Activated CD4-positive, alpha-beta T cell treated with anti-CD3 and anti-CD28 coated beads, Interleukin-2, amount 50 U/mL, for 4 hours (primary cell): ENCODE measurements at regions not wholly inside any gene's neighbourhood (a gene's known extent, or its start where the extent isn't known, plus 50 kb on each side); places are given as distances from the start of the nearest gene placed in this dataset.
"Not testable (repeated sequence)": the region's sequence is repeated elsewhere in the genome, so short reads cannot be mapped to it uniquely, and the experiment has no call there.

Source experiments
- DNase-seq, 2 experiments: peaks; one replicate each; pipeline ENCODE4 v3.0.0-alpha.2; 2020

GRCh38 chr14:44385296-44385695, 121.8 kb downstream of the FSCB start:
- DNase-seq: not testable (repeated sequence)

- not testable (repeated sequence) for DNase-seq
Measured at GRCh38 chr14:44384601-44385293, 122.3 kb downstream of the FSCB start.

DNA sequence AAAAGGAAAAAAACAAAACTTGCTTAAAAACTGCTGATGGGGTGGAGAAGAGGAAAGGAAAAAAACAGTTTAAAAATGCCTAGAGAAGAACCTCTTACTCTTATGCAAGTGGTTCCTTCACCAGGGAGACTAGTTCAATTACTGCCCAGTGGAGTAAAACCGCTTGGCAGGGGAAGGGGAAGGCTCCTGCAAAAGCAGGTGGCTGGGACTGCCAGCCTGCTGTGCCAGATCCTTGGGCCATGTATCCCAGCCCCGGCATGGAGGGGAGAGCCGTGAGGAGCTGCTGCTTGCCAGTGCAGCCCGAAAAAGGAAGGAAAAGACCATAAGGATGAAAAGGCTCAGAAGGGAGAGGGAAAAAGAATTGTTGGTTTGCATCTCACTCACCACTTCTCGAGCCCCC, 123.0 kb downstream of the FSCB start:
- no peak for DNase-seq

GRCh38 chr14:44383636-44384035, 123.4 kb downstream of the FSCB start:
- no peak for DNase-seq

DNA sequence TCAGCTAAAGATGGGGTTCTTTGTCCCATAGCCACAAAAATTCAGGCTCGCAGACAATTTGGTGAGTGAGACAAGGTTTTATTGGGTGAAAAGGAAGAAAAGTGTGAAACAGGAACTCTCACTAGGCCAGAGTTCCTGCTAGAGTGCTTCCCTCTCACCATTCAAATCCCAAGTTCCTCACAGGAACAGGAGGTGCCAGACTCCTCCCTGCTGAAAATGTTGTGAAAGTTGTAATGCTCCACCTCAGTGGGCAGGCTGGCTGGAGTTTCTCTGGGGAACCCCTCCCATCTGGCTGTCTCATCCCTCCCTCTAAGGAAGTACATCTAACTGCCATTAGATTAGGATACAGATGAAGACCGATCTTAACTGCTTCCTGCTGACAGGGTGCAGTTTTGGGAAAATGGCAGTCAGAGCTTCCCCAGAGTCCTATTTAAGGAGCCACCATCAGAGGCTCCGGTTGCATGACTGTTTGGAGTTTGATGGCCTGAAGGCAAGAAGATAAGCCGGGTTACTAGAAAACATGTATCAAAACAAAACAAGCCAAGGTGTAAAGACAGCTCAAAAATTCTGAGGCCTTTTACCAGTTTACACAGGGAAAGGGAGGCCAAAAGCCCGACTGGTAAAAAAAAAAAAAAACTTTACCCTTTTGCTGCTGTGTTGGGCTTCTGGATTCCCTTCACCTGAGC, 127.6 kb downstream of the FSCB start:
- no peak for DNase-seq

DNA sequence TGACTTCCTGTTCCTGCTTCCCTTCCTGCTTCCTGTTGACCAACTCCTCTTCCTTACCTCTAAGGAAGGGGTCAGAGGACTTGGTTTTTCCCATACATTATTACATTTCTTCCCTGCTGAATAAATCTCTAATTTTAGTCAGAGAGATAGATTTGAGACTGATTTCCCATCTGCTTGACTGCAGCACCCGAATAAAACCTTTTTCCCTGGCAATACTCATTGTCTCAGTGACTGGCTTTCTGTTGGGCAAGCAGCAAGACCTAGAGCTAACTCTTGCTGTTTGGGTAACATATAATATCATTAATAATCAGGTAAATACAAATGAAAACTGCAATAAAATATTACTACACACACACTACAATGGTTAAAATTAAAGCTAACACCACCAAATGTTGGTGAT, 132.2 kb downstream of the FSCB start:
- DNase-seq: no peak

DNA sequence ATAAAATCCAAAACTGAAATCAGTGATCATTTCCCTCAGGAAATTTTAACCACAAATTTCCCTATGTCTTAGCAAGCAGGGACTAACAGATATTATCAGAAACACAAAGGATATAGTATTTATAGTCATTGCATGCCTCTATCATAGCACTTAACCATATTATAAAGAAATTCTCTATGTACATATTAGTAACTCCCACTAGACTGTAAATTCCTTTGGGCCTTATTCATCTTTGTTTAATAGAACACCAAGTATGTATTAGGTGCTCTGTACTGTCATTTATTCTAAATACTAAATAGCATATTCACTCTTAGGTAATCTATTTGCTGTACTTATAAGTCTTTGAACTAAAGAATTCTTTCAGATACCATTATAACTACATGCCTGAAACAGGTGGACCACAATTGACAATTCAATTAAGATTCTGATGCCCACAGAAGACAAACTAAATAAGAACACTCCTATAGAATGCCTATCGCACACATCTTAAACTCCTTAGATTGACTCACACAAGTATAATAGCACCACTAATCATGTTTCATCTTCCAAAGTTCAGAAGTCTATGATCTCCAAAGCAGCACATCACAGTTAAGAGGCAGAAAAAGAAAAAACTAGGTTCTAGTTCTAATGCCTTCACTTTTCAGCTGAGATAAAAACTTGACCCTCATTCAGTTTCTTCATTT, 134.1 kb downstream of the FSCB start:
- no peak for DNase-seq

DNA sequence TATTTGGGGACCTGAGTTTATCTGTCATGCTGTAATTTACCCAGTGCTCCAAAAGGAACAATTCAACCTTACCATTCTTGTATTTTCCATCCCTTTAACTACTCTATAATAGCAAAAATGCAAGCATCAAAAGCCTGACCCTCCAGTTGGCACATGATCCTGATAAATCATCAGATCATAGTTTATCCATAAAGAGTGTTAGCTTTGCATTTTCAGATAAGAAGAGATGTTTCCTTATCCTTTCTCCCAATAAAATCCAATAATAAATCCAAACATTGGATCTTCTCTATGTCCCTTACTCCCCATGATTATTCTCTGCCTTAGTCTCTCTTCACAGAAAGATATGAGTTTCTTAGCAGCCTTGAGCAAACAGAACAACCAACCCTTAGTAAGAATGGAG, 134.9 kb downstream of the FSCB start:
- no peak for DNase-seq

DNA sequence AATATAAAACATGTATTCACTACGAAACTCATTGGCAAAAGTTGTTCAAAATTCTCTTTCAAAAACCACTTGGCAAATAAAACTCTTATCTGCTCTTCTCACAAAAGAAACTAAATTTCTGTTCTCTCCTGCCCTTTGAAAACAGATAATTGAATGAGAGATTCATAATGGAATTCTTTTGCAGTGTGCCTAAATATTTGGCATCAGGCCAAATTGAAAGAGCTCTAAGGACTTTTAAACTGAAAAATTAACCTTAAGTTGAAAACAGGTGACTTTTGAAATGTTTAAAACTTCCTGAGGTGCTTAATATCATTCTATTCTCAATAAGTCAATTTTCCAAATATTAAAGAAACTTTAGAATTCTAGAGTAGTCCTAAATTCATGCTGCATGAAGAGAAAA, 136.4 kb downstream of the FSCB start:
- DNase-seq: no peak

DNA sequence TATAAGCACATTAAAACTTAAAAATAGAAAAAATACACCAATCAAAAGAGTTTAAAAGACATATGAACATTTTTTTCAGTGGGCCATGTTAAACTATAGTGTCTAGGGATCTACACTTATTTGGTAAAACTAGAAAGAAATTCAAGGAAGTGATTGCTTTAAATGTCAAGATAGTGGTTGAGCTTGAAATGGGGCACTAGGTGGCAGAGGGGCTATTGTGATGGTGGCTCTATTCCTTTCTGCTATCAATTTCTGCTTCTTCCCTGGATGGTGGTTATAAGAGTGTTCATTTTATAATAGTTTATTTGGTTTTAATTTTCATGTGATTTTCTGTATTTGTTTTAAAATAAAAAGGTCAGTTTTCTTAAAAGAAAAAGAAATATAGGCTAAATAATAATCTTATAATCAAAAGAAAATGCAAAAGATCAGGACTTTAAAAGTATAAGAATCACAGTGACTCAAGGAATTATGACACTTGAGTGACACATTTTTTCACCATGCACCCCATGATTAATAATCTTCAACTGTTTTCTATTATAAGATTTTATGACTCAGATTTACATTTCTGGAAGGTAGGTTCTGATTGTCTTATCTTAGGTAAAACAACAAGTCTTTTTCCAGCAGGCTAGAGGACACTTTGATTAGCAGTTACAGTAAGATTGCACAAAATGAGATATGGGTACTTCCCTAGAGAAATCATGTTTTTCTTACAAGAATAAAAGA, 137.5 kb downstream of the FSCB start:
- no peak for DNase-seq

DNA sequence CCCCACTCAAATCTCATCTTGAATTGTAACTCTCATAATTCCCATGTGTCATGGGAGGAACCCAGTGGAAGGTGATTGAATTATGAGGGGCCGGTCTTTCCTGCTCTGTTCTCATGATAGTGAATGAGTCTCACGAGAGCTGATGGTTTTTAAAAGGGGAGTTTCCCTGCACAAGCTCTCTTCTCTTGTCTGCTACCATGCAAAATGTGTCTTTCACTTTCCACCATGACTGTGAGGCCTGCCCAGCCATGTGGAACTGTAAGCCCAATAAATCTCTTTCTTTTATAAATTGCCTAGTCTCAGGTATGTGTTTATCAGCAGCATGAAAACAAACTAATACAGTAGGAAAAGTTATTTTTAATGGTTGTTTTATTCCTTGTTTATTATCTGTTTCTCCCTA, 146.0 kb downstream of the FSCB start:
- no peak for DNase-seq

DNA sequence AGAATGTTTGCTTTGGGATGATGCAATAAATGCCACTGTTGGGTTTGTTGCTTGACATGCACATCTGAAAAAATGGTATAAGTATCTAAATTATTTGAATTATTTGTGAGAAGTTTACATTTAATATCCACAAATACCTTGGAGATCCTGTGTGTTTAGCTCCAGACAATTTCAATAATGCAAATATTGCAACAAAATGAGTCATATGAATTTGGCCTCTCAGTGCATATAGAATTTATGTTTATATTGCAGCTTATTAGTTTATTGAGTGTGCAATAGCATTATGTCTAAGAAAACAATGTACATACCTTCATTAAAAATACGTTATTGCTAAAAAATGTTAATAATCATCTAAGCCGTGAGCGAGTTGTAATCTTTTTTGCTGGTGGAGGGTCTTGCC, 153.3 kb downstream of the FSCB start:
- DNase-seq: no peak

DNA sequence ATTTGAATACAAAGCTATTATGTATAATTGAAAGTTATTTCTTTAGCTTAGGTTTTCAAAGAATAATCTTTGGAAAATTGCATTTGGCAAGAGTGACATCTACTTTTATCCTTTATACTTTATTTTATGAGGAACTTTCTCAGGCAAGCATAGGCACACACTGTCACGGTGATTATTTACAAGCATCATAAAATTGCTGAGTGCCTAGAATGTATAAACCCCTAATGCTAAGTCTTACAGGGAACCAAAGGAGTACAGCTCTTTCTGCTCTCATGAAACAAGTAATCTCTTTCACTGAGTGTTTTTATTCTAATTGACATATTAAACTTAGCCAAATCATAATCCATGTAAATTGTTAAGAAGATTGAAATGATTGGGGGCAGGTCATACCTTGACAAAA, 154.9 kb downstream of the FSCB start:
- DNase-seq: no peak

- no peak for DNase-seq
Measured at GRCh38 chr14:44347316-44347715, 159.8 kb downstream of the FSCB start.

GRCh38 chr14:44341116-44341515, 166.0 kb downstream of the FSCB start:
- no peak for DNase-seq

- no peak for DNase-seq
Measured at GRCh38 chr14:44339862-44340261, 167.2 kb downstream of the FSCB start.

- no peak for DNase-seq
Measured at GRCh38 chr14:44339231-44339630, 167.9 kb downstream of the FSCB start.

GRCh38 chr14:44317441-44317746, 189.7 kb downstream of the FSCB start:
- no peak for DNase-seq

- DNase-seq: no peak
Measured at GRCh38 chr14:44316647-44317440, 190.2 kb downstream of the FSCB start.

DNA sequence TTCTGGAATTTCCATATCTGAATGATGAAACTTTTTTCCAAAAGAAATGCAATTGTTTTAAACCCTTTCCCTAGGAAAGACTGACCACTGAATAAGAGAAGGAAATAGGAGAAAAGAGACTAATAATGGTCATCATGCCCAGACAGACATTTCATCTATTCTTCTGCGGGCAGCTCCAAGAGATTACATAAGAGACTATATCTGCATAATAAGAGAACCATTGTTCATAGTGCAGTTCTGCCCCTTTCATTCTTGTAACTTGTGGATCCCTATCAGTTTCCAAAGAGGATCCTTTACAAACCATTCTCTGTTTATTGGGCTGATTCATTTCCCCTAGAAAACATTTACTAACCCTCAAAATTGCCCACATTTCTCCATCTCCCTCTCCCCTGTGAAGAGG, 197.8 kb downstream of the FSCB start:
- DNase-seq: no peak

DNA sequence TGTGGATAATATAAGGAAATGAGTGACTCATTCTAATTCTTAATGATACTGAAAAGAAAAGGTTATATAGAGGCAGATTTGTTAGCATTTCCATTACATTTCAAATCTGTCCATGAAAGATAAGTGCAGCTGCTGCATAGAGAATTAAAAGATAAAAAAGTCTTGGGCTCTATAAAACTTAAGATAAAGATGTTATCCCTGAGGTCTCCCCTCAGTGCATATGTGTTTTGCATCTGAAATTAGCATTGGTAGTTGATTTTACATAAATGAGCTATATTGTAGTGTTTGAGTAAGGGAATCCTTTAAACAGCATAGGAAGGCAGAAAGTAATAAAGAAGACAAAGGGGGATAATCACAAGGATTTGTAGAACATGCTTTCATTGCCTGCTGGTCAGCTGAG, 206.2 kb downstream of the FSCB start:
- DNase-seq: no peak

DNA sequence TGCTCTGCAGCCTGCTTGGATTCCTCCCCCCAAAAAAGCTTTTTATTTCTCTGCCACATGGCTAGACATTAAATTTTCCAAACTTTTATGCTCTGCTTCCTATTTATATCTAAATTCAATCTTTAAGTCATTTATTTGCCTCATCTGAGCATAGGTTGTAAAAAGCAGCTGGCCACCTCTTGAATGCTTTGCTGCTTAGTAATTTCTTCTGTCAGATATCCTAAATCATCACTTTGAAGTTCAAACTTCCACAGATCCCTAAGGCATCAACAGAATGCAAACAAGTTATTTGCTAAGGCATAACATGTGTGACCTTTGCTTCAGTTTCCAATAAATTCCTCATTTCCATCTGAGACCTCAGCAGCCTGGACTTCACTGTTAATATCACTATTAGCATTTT, 209.6 kb downstream of the FSCB start:
- DNase-seq: no peak

DNA sequence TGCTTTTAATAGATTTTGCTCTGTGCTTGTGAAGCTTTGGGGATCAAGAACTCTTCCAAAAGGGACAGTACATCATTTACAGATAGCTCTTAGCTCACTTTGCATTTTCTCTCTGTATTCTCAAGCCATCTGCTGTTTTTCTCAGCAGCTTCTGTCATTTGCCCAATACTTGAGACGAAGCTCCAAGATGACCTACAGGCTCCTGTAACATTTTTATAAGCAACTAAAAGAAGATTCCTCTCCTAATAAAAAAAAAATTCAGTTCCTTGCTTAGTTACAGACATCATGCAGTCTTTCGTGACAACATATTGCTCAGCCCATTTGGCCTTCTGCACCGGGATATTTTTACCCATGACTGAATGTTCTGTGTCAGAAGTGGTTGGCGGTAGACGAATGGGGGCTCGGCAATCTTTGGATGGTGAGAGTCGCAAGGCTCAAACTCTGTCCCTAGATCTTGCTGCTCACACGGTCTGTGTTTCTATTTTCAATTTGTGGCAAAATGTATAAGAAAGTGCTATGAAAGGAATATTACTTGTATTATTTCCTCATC, 215.6 kb downstream of the FSCB start:
- no peak for DNase-seq
